ENCODE measurements at regions not wholly inside any gene's neighbourhood (a gene's known extent, or its start where the extent isn't known, plus 50 kb on each side); places are given as distances from the start of the nearest gene placed in this dataset.
"Not testable (repeated sequence)": the region's sequence is repeated elsewhere in the genome, so short reads cannot be mapped to it uniquely, and the experiment has no call there.

DNA sequence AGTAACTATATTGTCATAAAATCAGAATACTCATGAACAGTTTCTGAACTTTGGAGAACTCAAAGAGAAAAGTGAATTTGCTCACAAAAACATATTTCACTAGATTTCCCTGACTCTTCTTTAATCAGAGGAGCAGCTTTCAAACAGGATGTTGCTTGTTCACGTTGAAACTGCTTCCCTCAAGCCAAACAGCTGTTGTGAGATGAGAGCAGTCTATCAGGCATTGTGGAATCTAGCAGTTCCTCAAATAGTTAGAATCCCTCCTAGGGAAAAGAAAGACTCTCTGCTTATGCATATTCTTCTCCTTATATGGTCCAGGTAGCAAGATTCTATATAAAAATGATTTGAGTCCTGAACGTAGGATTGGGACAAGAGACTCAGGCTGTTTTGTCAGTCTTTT, 1012.1 kb downstream of the FAM133A start:
- intact Hi-C loops (cut with DNase I; ENCODE audit: low total_unique reads) = no loop called here
- TF ChIP-seq POLR2AphosphoS5 (IDR thresholded peaks at IDR 0.05) (no peak), POLR2A (IDR thresholded peaks at IDR 0.05) (no peak)
- TF ChIP-seq, protein P1, sequence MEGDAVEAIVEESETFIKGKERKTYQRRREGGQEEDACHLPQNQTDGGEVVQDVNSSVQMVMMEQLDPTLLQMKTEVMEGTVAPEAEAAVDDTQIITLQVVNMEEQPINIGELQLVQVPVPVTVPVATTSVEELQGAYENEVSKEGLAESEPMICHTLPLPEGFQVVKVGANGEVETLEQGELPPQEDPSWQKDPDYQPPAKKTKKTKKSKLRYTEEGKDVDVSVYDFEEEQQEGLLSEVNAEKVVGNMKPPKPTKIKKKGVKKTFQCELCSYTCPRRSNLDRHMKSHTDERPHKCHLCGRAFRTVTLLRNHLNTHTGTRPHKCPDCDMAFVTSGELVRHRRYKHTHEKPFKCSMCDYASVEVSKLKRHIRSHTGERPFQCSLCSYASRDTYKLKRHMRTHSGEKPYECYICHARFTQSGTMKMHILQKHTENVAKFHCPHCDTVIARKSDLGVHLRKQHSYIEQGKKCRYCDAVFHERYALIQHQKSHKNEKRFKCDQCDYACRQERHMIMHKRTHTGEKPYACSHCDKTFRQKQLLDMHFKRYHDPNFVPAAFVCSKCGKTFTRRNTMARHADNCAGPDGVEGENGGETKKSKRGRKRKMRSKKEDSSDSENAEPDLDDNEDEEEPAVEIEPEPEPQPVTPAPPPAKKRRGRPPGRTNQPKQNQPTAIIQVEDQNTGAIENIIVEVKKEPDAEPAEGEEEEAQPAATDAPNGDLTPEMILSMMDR (IDR thresholded peaks at IDR 0.05) = no peak
- H3K27me3 ChIP-seq = peaks cover 0 to 24% of the 10 kb centered on the region in 2 donors
- no peak for DNase-seq (ENCODE audit: low spot score in 2 of 2)
- no peaks in the 10 kb centered on the region for H3K4me1 ChIP-seq
- peaks cover 0 to 13% of the 10 kb centered on the region in 2 donors for H3K9me3 ChIP-seq
- no peak overlapping the region for H3K4me3 ChIP-seq
- H3K36me3 ChIP-seq = no peaks in the 10 kb centered on the region
- H3K27ac ChIP-seq = no peak overlapping the region

DNA sequence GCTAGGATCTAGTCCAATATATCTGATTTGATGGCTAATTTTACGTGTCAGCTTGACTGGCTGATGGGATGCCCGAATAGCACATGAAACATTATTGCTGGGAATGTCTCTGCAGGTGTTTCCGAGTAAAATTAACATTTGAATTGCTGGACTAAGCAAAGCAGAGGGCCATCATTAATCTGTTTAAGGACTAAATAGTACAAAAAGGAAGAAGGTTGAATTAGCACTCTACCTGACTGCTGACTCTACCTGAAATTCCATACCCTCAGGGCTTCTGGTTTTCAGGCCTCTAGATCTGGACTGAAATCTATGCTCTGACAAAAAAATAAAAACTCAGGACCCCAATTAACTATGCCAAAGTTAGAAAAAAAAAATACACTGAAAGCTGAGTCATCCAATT, 1021.9 kb downstream of the FAM133A start:
- intact Hi-C loops (cut with DNase I; ENCODE audit: low total_unique reads) = no loop called here
- no peaks in the 10 kb centered on the region for H3K4me1 ChIP-seq
- no peaks in the 10 kb centered on the region for H3K36me3 ChIP-seq
- peaks cover 0 to 6% of the 10 kb centered on the region in 2 donors for H3K9me3 ChIP-seq
- H3K27me3 ChIP-seq = peaks cover 0 to 20% of the 10 kb centered on the region in 2 donors
- no peak overlapping the region for H3K4me3 ChIP-seq
- no peak overlapping the region for H3K27ac ChIP-seq
- DNase-seq (ENCODE audit: low spot score in 2 of 2) = no peak
- TF ChIP-seq POLR2AphosphoS5 (IDR thresholded peaks at IDR 0.05) (no peak), POLR2A (IDR thresholded peaks at IDR 0.05) (no peak)
- TF ChIP-seq, protein P1 (IDR thresholded peaks at IDR 0.05) = no peak

GRCh38 chrX:94704348-94705256, 1030.6 kb downstream of the FAM133A start:
- DNase-seq (ENCODE audit: low spot score in 2 of 2); H3K9me3 ChIP-seq; H3K4me3 ChIP-seq; H3K36me3 ChIP-seq; intact Hi-C loops (cut with DNase I; ENCODE audit: low total_unique reads); H3K27ac ChIP-seq; H3K4me1 ChIP-seq: not testable (repeated sequence)
- H3K27me3 ChIP-seq = peaks cover 0 to 10% of the 10 kb centered on the region in 2 donors

DNA sequence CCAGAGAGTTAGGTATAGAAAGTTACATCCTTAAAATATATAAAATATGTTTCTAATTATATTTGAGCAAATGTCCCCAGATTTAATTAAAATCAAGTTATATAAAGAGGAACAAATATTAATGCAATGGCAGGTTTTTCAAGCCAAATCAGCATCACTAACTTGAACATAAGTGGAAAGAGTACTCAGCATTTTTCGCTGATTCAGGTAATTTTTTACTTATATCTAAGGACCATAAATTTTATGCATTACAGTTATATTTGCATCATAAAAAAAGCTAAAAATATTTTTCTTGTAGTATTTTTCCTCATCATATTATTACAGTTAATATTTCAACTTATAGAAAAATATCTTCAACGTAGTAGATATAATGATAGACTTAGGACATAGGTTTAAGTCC, 1047.4 kb downstream of the FAM133A start:
- H3K27ac ChIP-seq = no peak overlapping the region
- no peaks in the 10 kb centered on the region for H3K4me1 ChIP-seq
- peaks cover 0 to 22% of the 10 kb centered on the region in 2 donors for H3K27me3 ChIP-seq
- DNase-seq (ENCODE audit: low spot score in 2 of 2) = no peak
- TF ChIP-seq POLR2AphosphoS5 (IDR thresholded peaks at IDR 0.05) = no peak
- TF ChIP-seq POLR2A (IDR thresholded peaks at IDR 0.05) = no peak
- TF ChIP-seq, protein P1 (IDR thresholded peaks at IDR 0.05) = no peak
- no peaks in the 10 kb centered on the region for H3K36me3 ChIP-seq
- intact Hi-C loops (cut with DNase I; ENCODE audit: low total_unique reads) = no loop called here
- H3K9me3 ChIP-seq = no peaks in the 10 kb centered on the region
- H3K4me3 ChIP-seq = no peak overlapping the region

DNA sequence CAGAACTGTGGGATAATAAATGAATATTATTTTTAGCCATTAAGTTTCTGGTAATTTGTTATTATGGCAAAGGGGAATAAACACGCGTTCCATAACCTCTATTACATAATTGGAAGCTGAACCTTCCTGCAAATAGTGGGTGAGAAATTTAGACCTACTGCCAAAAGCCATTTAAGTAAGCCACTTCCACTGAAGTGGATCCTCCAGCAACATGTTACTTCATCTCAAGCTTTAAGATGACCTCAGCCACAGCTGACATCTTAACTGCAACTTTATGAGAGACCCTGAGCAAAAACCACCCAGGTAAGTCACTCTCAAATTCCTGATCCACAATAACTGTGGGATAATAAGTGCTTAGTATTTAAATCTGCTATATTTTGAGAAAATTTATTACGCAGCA, 1048.6 kb downstream of the FAM133A start:
- Histone ChIP-seq H3K4me3 (no peak overlapping the region), H3K27ac (no peak overlapping the region), H3K36me3 (no peaks in the 10 kb centered on the region), H3K27me3 (peaks cover 0 to 26% of the 10 kb centered on the region in 2 donors), H3K4me1 (no peaks in the 10 kb centered on the region), H3K9me3 (no peaks in the 10 kb centered on the region)
- TF ChIP-seq, protein P1 (IDR thresholded peaks at IDR 0.05) = no peak
- TF ChIP-seq POLR2AphosphoS5 (IDR thresholded peaks at IDR 0.05) = no peak
- no peak for TF ChIP-seq POLR2A (IDR thresholded peaks at IDR 0.05)
- intact Hi-C loops (cut with DNase I; ENCODE audit: low total_unique reads) = no loop called here
- DNase-seq (ENCODE audit: low spot score in 2 of 2) = no peak
